C4-2B (cell line): ENCODE measurements at regions not wholly inside any gene's neighbourhood (a gene's known extent, or its start where the extent isn't known, plus 50 kb on each side); places are given as distances from the start of the nearest gene placed in this dataset.

Experiments used
- CTCF ChIP-seq: fragments of 450-650 bp; conservative IDR thresholded peaks from 2 replicates; pipeline ENCODE4 v1.5.1; 2017; ENCODE audit warnings: mild to moderate bottlenecking
- ZFX ChIP-seq: fragments of 450-650 bp; IDR thresholded peaks from 2 replicates; pipeline ENCODE4 v1.6.1; 2017

- TF ChIP-seq CTCF (no peak), ZFX (no peak)
Measured at GRCh38 chr6:98747273-98747672, 87.1 kb upstream of the POU3F2 start.
